HG03175 (cell line): ENCODE measurements at regions not wholly inside any gene's neighbourhood (a gene's known extent, or its start where the extent isn't known, plus 50 kb on each side); places are given as distances from the start of the nearest gene placed in this dataset.

Experiments used
- ATAC-seq: cut with Tn5 transposase; IDR thresholded peaks from one replicate; pipeline ENCODE4 v1.9.1; 2021; ENCODE audit warnings: mild to moderate bottlenecking, moderate library complexity; ENCODE audit not compliant: unreplicated experiment

GRCh38 chr20:4070323-4071177 is 55.2 kb upstream of the RNF24 start:
- no peak for ATAC-seq

DNA sequence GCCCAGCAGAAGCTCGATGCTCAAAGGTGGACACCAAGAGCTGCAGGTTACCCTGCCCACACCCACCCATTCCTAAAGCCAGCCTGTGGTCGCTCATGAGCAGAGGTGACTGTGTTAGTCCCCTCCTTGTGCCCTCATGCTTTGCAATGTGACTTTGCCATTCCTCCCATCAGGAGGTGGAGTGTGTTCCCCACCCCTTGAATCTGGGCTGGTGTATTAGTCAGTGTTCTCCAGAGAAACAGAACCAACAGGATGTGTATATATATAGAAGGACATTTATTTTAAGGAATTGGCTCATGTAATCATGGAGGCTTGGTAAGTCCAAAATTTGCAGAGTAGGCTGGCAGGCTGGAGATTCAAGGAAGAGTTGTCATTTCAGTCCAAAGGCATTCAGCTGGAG is 54.4 kb upstream of the RNF24 start:
- no peak for ATAC-seq

DNA sequence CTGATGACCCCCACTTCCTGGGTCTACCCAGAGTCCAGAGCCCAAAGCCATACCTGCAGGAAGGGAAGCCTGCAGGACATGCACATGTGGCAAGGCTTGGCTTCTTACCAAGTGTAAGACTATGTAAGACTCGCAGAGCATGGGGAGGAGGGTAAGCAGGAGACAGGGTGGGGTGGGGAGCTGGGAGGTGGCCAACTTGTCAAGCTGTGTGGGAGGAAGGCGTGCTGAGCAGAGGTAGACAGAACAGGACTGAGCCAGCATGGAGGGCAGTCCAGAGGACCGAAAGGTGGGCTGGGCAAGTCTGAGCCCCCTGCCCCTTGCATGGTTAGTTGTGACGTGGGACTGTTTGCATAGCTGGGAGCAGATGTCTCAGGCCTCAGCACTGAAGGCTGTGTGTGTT is 53.4 kb upstream of the RNF24 start:
- ATAC-seq = no peak

- ATAC-seq = no peak
Observed at GRCh38 chr20:4067600-4068261, 52.4 kb upstream of the RNF24 start.

- no peak for ATAC-seq
Observed at GRCh38 chr20:4066551-4066950, 51.2 kb upstream of the RNF24 start.

DNA sequence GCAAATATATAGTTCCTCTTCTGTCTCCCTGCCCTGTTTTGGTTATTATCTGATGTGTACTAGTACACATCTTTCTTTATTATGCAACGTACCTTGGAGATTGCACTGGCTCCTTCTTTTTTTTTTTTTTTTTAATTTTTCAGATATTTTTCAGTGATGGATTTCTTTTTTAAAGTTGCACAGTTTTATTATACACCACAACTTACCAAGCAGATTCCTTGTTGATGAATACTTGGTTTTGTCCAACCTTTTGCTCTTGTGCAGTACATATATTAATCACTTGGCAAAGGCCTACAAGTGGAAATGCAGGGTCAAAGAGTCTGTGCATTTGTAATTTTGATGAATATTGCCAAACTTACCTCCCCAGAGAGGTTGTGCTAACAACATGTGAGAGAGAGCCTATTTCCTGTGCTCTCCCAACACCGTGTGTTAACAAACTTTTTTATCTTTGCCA is 50.1 kb upstream of the RNF24 start:
- ATAC-seq = no peak
